Kidney glomerular epithelial cell (primary cell): ENCODE measurements at regions not wholly inside any gene's neighbourhood (a gene's known extent, or its start where the extent isn't known, plus 50 kb on each side); places are given as distances from the start of the nearest gene placed in this dataset.

Experiments
- DNase-seq: peaks from one replicate; lab custom pipeline; 2025; lab: John Stamatoyannopoulos, UW

DNA sequence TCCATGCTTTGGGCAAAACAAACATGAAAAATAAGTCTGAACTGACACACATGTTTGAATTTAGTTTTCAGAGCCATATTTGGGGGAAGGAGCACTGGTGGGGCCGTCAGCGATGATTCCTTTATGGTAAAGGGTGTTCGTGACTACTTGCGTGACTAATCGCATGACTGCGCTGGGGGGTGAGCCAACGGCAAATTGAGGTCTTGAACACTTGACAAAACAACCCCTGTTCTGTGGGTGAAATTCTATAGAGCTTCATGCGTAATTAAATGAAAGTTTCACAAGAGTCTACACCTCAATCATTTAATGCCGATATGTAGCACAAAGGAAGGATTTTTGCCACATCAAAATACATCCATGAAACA lies 127.5 kb upstream of the CYP1B1 start:
- no peak for DNase-seq

DNA sequence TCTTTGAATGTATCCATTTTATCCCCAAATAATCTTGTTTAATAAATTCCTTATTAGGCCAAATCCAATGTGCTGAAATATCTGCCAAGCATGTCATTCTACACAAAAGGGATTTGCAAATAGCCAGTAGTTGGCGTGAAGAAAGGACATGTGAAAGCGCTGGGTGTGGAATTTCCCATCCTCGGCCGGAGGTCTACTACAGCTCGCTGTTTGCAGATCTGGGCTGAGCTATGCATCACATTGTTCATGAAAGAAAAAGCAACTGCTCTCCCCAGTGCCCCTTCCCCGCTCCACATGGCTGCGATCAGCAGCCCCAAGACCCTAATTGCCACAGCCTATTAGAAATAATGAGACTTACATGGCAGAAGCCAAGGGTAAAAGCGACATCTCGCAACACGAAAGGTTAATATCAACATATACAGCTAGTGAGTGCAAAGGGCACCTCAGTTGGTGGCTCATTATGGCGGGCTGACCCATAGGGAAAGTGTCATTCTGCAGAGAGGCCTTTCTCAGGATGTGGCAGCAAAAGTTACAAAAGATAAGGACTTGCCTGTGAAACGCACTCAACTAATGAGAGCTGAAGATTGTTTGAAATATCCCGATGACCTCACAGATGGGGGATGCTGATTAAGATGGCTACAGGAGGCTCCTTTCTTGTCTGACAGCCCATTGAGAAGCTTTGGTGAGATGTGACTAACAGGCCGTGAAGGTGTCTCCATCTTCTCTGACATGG lies 126.9 kb upstream of the CYP1B1 start:
- no peak for DNase-seq

DNA sequence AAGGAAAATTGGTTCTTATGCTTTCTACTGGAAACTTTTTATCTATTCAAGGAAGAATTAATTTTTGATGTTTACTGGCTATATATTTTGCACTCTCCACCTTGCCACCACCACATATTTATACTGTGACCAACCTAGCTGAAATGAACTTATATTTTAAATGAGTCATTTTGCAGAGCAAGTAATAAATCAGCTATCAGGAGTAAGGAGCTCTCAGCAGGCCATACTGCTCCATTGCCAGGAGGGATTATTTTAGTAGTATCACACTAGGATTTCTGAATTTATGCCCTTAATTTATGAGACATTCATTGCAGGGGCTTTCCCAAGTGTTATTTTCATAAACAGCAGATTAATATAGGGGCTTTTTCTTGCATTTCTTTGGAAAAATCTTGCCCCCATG lies 125.8 kb upstream of the CYP1B1 start:
- DNase-seq: peak; percentile 10

DNA sequence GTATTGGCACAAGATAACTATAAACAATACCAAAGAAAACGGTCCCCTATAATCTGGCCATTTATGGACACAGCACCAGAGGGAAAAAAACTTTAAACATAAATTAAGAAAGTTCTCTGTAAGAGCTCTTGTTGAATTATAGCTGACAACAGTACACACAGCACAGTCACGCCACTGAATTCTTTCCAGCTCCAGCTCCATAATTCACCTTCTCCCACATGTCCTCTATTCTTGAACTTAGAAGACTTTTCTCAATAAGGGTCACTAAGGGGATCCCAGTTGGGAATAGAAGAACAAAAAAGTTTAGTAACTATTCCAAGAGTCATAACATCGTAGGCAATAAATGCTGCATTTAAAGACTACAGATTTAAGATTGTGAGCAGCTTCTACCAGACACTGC lies 124.6 kb upstream of the CYP1B1 start:
- no peak for DNase-seq

GRCh38 chr2:38199127-38199526 lies 123.2 kb upstream of the CYP1B1 start:
- DNase-seq: no peak

DNA sequence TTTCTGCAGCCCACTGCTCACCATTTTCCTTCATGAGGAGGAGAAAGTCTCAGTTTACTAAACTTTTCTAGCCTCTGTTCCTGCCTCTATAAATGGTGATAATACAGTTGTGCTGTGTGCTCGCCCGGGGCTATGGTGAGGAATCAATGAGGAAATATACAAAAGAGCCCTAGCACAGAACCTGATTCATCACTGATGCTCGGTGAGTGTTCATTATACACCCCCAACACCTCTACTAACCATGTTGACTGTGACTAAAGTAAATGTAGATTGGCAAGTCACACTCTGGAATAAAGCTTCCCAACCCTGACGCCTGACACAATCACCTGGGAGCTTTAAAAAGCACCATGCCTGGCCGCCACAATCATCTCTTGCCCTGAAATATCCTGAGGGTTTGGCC lies 118.8 kb upstream of the CYP1B1 start:
- no peak for DNase-seq

DNA sequence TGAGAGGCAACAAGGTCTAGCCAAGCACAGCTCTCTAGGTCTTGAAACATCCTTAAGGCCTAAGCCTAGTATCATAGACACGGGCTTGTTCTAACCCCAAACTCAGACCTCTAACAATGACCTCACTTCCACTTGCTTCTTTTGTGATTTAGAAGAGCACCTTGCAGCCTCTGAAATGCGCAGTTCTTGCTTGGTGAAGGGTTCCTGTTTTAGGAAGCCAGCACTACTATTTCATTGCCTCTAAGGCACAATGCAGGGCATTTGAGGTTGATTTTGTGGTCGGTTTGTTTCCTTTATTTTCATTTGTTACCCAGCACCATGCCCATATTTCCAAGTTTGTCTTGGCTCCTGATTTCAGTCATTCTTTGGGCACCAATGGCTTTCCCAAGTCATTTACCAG lies 117.0 kb upstream of the CYP1B1 start:
- no peak for DNase-seq

GRCh38 chr2:38192046-38192445 lies 116.1 kb upstream of the CYP1B1 start:
- DNase-seq: no peak

DNA sequence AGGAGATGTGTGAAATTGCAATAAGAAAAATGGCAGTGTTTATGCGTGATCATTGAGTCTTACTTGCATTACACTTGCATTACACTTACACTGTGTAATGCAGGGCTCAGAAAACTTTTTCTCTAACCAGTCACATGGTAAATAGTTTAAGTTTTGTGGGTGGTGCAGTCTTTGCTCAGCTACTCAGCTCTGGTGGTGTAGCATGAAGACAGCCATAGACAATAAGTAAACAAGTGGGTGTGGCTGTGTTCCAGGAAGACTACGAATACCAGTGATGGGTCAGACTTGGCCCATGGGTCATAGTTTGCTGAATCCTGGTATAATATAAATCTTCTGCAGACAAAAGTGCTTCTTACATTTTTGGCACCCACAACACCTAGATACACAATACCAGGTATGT lies 115.6 kb upstream of the CYP1B1 start:
- DNase-seq: no peak

GRCh38 chr2:38190542-38191218 lies 114.7 kb upstream of the CYP1B1 start:
- DNase-seq: no peak

DNA sequence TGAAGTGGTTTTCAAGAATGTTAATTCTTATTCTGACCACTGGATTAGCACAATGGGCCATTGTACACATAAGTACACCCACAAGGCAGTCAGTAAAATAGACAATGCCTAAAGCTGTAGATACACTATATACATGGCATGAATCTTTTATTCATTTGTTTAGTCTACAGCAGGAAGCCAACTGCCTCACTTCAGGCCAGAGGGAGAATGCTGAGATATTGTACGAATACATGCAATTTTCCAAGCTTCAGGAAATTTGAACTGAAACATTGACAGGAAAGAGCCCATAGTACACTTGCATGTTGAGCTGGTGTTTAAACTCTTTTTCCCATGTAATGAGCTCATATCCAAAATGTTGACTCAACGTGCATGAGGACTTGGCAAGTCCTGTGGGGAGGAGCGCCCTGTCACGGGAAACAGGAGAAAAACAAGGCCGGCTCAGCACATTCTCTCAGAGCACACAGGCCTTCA lies 111.6 kb upstream of the CYP1B1 start:
- DNase-seq: peak; percentile 35

- no peak for DNase-seq
Observed at GRCh38 chr2:38185012-38185491, 109.1 kb upstream of the CYP1B1 start.

DNA sequence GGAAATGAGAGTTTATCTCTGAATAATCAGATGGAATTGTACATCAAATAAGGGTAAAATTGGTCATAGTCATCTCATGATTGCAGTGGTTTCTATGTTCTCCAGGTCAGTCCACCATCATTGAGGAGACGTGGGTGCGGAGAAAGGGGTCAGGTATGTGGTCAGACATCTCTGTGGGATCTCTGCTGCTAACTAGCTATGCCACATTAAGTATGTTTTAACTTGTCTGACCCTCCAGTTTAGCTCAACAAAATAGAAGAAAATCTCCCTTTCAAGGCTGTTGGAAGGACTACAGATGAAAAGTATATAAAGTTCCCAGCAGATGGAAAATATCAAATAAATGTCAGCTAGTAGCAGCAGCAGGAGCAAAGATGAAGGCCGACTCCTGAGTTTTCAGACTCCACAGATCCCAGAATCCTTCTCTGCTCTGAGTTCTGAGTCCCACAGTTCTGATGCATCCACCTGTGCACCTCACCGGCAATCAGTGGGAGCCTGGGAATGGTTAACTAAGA lies 106.6 kb upstream of the CYP1B1 start:
- no peak for DNase-seq

GRCh38 chr2:38181806-38182491 lies 106.0 kb upstream of the CYP1B1 start:
- no peak for DNase-seq

GRCh38 chr2:38180754-38181153 lies 104.8 kb upstream of the CYP1B1 start:
- no peak for DNase-seq

DNA sequence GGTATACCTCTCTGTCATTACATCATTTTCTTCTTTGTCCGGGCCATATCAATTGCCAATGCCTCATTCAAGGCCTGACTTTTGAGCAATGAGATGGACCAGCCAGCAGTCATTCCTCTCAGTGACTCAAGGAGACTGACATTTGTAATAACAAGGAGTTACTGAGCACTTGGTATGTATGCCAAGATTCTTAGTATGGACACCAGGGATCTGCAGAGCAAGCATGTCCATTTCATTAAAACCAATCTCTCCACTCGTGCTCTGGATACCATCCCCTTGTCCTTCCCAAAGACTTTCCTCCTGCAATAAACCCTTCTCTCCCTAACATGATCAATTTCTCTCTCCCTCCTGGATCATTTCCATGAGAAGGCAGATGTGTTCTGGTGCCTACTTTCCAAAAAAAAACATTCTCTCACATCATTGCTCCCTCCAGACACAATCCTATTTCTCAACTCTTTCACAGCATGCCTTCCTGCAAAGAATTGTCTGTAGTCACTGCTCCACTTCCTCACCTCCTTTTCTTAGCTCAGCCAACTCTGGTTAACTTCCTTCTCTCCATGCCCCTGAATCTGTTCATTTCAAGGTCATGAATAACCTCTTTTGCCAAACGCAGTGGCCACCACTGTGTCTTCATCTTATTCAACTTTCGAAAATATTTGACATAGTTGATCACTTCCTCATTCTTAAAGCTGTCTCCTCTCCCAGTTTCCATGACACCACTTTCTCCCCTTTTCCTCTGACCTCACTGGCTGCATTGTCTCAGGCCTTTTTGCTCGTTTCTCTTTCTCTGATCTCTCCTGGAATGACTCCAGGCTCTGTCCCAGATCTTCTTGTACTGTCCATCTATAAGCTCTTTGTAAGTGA lies 102.8 kb upstream of the CYP1B1 start:
- peak; percentile 87 for DNase-seq

- no peak for DNase-seq
Observed at GRCh38 chr2:38178119-38178518, 102.2 kb upstream of the CYP1B1 start.

- DNase-seq: peak; percentile 80
Observed at GRCh38 chr2:38176619-38177021, 100.7 kb upstream of the CYP1B1 start.

DNA sequence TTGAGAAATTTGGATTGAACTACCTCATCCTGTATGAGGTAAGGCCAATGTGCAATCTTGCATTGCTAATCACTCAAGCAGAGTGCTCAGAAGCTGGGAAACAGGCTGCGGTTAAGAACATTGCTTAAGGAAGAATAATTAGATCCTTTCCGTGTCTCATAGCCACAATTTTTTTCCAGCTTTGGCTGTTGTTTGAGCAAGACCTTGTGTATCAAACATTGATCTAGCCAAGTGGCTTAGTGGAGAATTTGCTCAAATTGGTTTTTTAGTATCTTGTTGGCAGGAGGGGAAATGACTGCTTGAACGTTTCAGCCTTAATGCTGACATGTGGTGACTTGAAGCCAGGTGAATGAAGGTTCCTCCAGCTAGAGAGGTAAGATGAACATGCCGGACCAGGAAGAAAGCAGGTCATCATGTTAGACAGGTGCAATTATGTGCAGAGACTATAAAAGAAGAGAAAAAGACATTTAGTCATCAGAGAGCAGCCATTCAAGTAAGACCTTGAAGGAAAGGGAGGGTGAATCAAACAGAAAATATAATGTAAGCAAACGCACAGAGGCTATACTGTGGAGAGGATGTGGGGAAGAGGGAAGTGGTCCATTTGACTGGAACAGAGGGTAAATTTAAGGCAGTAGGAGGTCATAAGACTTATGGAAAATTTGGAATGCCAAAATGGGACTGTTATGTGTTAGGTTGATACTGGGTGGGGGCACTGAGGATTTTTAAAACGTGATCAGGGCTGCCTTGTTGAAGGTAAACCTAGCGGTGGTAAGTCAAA lies 98.9 kb upstream of the CYP1B1 start:
- peak; percentile 96 for DNase-seq

DNA sequence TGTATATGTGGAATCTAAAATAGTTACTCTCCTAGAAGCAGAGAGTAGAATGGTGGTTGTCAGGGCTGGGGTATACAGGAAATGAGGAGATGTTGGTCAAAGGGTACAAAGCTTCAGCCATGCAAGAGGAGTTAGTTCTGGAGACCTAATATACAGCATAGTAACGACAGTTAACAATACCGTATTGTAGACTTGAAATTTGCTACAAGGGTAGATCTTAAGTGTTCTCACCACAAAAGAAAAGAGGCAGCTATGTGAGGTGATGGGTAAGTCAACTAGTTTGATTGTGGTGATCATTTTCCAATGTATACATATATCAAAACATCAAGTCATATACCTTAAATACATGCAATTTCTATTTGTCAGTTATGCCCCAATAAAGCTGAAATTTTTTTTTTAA lies 98.2 kb upstream of the CYP1B1 start:
- DNase-seq: peak; percentile 61

DNA sequence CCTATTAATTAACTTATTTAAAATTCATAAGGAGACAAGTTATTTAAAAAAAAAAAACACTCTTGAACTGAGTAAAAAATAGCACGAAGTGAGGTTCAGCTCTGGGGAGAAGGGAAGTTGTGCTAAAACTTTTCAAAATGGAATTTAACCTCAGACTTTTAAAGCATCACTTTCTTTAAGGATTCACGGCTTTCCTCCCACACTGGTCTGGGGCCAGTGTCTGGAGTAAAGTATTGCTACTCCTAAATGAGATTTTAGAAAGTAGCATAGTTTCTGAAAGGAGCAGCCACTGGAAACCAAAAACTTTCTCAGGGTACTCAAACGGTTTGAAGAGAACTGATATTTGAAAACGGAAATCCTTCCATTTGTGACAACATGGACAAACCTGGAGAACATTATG lies 97.7 kb upstream of the CYP1B1 start:
- DNase-seq: no peak
